HEK293T (cell line): ENCODE measurements at regions not wholly inside any gene's neighbourhood (a gene's known extent, or its start where the extent isn't known, plus 50 kb on each side); places are given as distances from the start of the nearest gene placed in this dataset.

Source experiments
- CTCF ChIA-PET: fragments of 350-600 bp; formaldehyde crosslinking; extraction: SDS; loops from one replicate; lab custom pipeline; 2021; ENCODE audit warnings: antibody characterized with exemption, inconsistent platforms; lab: Yijun Ruan, JAX
- POLR2A ChIA-PET: fragments of 350-600 bp; formaldehyde crosslinking; extraction: SDS; loops from one replicate; lab custom pipeline; 2020; ENCODE audit warnings: antibody characterized with exemption, inconsistent platforms; lab: Yijun Ruan, JAX
- DNase-seq: peaks from one replicate; pipeline ENCODE4 v3.0.0; 2012; ENCODE audit warnings: mixed read lengths; ENCODE audit errors: extremely low spot score
- ARNT ChIP-seq: fragments of 450-650 bp; IDR thresholded peaks from 2 replicates; pipeline ENCODE4 v1.6.1; 2017; ENCODE audit warnings: mild to moderate bottlenecking
- BHLHE40 ChIP-seq: fragments of 450-650 bp; IDR thresholded peaks from 2 replicates; pipeline ENCODE4 v1.6.1; 2016; ENCODE audit warnings: mild to moderate bottlenecking, moderate library complexity, borderline replicate concordance
- CTBP1 ChIP-seq: fragments of 450-650 bp; IDR thresholded peaks from 2 replicates; pipeline ENCODE4 v1.6.1; 2016; ENCODE audit warnings: borderline replicate concordance
- ELF4 ChIP-seq: fragments of 450-650 bp; IDR thresholded peaks from 2 replicates; pipeline ENCODE4 v1.6.1; 2017; ENCODE audit warnings: antibody characterized with exemption
- FOXA1 ChIP-seq: fragments of 450-650 bp; IDR thresholded peaks from 2 replicates; pipeline ENCODE4 v1.6.1; 2016; ENCODE audit warnings: mild to moderate bottlenecking
- FOXK2 ChIP-seq: fragments of 450-650 bp; IDR thresholded peaks from 2 replicates; pipeline ENCODE4 v1.6.1; 2016; ENCODE audit warnings: mild to moderate bottlenecking
- FOXM1 ChIP-seq: fragments of 450-650 bp; IDR thresholded peaks from 2 replicates; pipeline ENCODE4 v1.6.1; 2017; ENCODE audit warnings: mild to moderate bottlenecking, borderline replicate concordance
- HDGF ChIP-seq: fragments of 450-650 bp; IDR thresholded peaks from 2 replicates; pipeline ENCODE4 v1.6.1; 2017; ENCODE audit warnings: antibody characterized with exemption, borderline replicate concordance
- L3MBTL2 ChIP-seq: fragments of 450-650 bp; conservative IDR thresholded peaks from 2 replicates; pipeline ENCODE4 v1.6.1; 2016; ENCODE audit warnings: mild to moderate bottlenecking
- LEF1 ChIP-seq: fragments of 450-650 bp; IDR thresholded peaks from 2 replicates; pipeline ENCODE4 v1.6.1; 2017; ENCODE audit warnings: mild to moderate bottlenecking, borderline replicate concordance
- NFRKB ChIP-seq: fragments of 450-650 bp; IDR thresholded peaks from 2 replicates; pipeline ENCODE4 v1.6.1; 2016; ENCODE audit warnings: mild to moderate bottlenecking, moderate library complexity
- PKNOX1 ChIP-seq: fragments of 450-650 bp; IDR thresholded peaks from 2 replicates; pipeline ENCODE4 v1.6.1; 2016
- SP1 ChIP-seq: fragments of 450-650 bp; IDR thresholded peaks from 2 replicates; pipeline ENCODE4 v1.6.1; 2017
- SUZ12 ChIP-seq: fragments of 450-650 bp; IDR thresholded peaks from 2 replicates; pipeline ENCODE4 v1.6.1; 2016; ENCODE audit warnings: mild to moderate bottlenecking
- TARDBP ChIP-seq: fragments of 450-650 bp; IDR thresholded peaks from 2 replicates; pipeline ENCODE4 v1.6.1; 2016
- ZNF384 ChIP-seq: fragments of 450-650 bp; IDR thresholded peaks from 2 replicates; pipeline ENCODE4 v1.6.1; 2016

GRCh38 chr2:56522605-56523089 lies 338.9 kb downstream of the CCDC85A start:
- CTCF ChIA-PET, result no interaction called here
- TF ChIP-seq NFRKB, result no peak
- no peak for TF ChIP-seq FOXK2
- no peak for TF ChIP-seq HDGF
- no peak for TF ChIP-seq CTBP1
- no peak for TF ChIP-seq FOXM1
- no peak for TF ChIP-seq L3MBTL2
- TF ChIP-seq TARDBP, result no peak
- no peak for TF ChIP-seq ELF4
- TF ChIP-seq LEF1, result no peak
- no peak for TF ChIP-seq ARNT
- TF ChIP-seq SP1, result no peak
- TF ChIP-seq ZNF384, result no peak
- TF ChIP-seq PKNOX1, result no peak
- no peak for TF ChIP-seq SUZ12
- no peak for TF ChIP-seq FOXA1
- no peak for TF ChIP-seq BHLHE40
- POLR2A ChIA-PET, result no interaction called here
- DNase-seq, result peak; percentile 41

- TF ChIP-seq SP1 (no peak), NFRKB (no peak), LEF1 (no peak), HDGF (no peak), ELF4 (no peak), BHLHE40 (no peak), ZNF384 (no peak), SUZ12 (no peak), CTBP1 (no peak), FOXK2 (no peak), TARDBP (no peak), ARNT (no peak), FOXM1 (no peak), PKNOX1 (no peak), L3MBTL2 (no peak), FOXA1 (no peak)
- ChIA-PET CTCF (no interaction called here), POLR2A (no interaction called here)
- no peak for DNase-seq
Observed at GRCh38 chr2:56523816-56524215, 340.0 kb downstream of the CCDC85A start.

- ChIA-PET POLR2A (no interaction called here), CTCF (no interaction called here)
- DNase-seq, result no peak
- TF ChIP-seq L3MBTL2, result no peak
- no peak for TF ChIP-seq FOXK2
- no peak for TF ChIP-seq HDGF
- TF ChIP-seq ELF4, result no peak
- no peak for TF ChIP-seq SP1
- TF ChIP-seq FOXA1, result no peak
- TF ChIP-seq BHLHE40, result no peak
- TF ChIP-seq PKNOX1, result no peak
- no peak for TF ChIP-seq FOXM1
- no peak for TF ChIP-seq SUZ12
- no peak for TF ChIP-seq TARDBP
- no peak for TF ChIP-seq ARNT
- TF ChIP-seq NFRKB, result no peak
- no peak for TF ChIP-seq CTBP1
- TF ChIP-seq ZNF384, result no peak
- TF ChIP-seq LEF1, result no peak
Observed at GRCh38 chr2:56531668-56532420, 348.1 kb downstream of the CCDC85A start.

- CTCF ChIA-PET, result no interaction called here
- POLR2A ChIA-PET, result no interaction called here
- no peak for DNase-seq
- TF ChIP-seq LEF1, result no peak
- no peak for TF ChIP-seq FOXK2
- no peak for TF ChIP-seq FOXA1
- TF ChIP-seq BHLHE40, result no peak
- no peak for TF ChIP-seq FOXM1
- no peak for TF ChIP-seq PKNOX1
- no peak for TF ChIP-seq TARDBP
- no peak for TF ChIP-seq ZNF384
- TF ChIP-seq HDGF, result no peak
- TF ChIP-seq SP1, result no peak
- TF ChIP-seq NFRKB, result no peak
Observed at GRCh38 chr2:56534321-56534720, 350.5 kb downstream of the CCDC85A start.

GRCh38 chr2:56537756-56538155 lies 354.0 kb downstream of the CCDC85A start:
- ChIA-PET CTCF (no interaction called here), POLR2A (no interaction called here)
- no peak for DNase-seq
- TF ChIP-seq SP1, result no peak
